Posterior cingulate gyrus (tissue), 11 donors: ENCODE measurements at regions not wholly inside any gene's neighbourhood (a gene's known extent, or its start where the extent isn't known, plus 50 kb on each side); places are given as distances from the start of the nearest gene placed in this dataset.
"Not testable (repeated sequence)": the region's sequence is repeated elsewhere in the genome, so short reads cannot be mapped to it uniquely, and the experiment has no call there.

ENCODE experiments used
- DNase-seq, 10 donors: peaks; one replicate each; pipeline versions ENCODE4 v3.0.0 to v3.0.0-alpha.2; 2020 to 2021; ENCODE audit warnings: mixed read lengths in 3 of 10
- intact Hi-C: fragments of 100-400 bp; cut with DNase I; formaldehyde crosslinking; loops from one replicate; pipeline ENCODE4 v1.15.1; 2023

- no peak for DNase-seq
- intact Hi-C loops, result no loop called here
Measured at GRCh38 chr10:35855155-35855947, 213.3 kb upstream of the FZD8 start.

GRCh38 chr10:35854661-35855060 is 212.6 kb upstream of the FZD8 start:
- intact Hi-C loops, result no loop called here
- DNase-seq, result no peak

- intact Hi-C loops, result no loop called here
- no peak for DNase-seq
Measured at GRCh38 chr10:35852721-35853120, 210.6 kb upstream of the FZD8 start.

GRCh38 chr10:35848412-35848811 is 206.3 kb upstream of the FZD8 start:
- DNase-seq, result no peak
- intact Hi-C loops, result no loop called here

DNA sequence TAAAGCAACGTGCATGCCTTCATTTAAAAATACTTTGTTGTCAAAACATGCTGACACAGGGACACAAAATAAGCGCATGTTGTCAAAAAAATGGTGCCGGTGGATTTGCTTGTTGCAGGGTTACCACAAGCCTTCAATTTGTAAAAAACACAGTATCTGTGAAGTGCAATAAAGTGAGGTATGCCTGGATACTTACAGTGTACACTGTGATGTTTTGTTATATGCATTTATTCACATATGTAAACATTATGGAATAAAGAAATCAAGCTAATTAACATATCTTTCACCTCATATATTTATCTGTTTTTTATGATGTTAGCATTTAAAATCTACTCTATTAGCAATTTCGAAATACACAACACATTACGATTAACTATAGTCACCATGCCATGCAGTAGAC is 202.6 kb upstream of the FZD8 start:
- intact Hi-C loops, result no loop called here
- no peak for DNase-seq

DNA sequence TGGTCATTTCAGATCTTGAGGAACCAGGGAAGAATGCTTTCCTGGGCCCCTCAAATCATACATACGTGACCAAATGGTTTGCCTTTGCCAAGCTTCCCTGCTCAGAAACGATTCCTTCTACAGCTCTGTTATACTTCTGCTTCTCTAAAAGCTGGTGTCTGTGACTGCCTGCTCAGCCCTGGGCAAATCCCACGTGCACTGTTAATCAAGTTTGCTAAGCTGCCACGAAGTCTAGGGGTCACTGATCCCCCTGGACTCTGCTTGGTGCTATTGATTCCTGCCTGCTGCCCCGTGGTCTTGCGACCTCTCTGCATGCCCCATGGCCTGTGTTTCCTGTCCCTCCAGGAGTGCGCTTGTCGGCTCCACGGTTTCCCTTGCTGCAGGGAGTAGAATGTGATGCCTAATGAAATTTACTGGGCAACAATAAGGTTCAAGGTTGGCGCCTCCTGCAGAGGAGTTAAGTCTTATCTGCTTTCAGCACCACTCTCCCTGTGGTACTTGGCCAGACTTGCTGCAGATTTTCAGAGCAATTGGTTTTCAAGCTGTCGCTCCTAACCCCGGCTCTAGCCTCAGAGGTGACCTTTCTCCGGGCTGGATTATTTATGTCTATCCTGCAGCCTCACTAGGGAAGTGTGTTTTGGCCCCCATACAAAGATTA is 201.6 kb upstream of the FZD8 start:
- DNase-seq, result no peak
- intact Hi-C loops, result no loop called here

DNA sequence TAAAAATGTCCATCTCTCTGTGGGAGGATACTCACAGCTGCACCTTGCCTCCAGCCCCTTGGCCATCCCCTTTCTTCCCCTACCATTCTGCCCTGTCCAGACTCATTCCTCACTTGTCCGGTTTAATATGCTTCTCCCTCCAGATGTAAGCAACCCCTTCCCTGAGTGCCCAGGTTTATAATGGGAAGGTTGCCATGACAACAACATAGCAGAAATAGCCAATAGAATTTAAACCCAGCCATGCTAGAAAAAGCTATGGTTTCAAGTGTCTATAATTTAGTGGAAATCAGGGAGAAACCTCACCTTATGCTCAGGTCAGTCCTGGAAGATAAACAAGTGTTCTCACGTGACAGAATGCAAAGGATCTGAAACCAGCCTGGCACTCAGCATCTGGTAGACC is 196.0 kb upstream of the FZD8 start:
- intact Hi-C loops, result loop anchor here (5.0 kb wide), 1 partner anchor 191 kb away; no protein-coding TSS in a partner anchor
- DNase-seq, result no peak

DNA sequence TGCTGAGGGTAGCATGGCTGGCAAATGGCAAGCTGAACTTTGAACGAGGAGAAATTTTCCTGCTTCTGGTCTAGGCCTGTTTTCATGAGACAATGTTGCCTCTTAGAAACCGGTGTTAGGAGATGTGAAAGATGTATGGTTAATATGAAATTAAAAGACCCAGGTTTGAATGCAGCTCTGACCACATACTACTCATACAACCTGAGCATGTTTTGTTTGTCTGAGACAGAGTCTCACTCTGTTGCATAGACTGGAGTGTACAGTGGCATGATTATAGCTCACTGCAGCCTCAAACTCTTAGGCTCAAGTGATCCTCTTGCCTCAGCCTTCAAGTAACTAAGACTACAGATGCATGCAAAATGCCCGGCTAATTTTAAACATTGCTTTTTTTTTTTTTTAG is 193.4 kb upstream of the FZD8 start:
- intact Hi-C loops, result loop anchor here (5.0 kb wide), 1 partner anchor 188 kb away; no protein-coding TSS in a partner anchor
- no peak for DNase-seq

- intact Hi-C loops, result loop anchor here (5.0 kb wide), 1 partner anchor 188 kb away; no protein-coding TSS in a partner anchor
- no peak for DNase-seq
Measured at GRCh38 chr10:35834877-35835494, 192.9 kb upstream of the FZD8 start.

GRCh38 chr10:35827783-35828182 is 185.7 kb upstream of the FZD8 start:
- DNase-seq, result peak in 8 of 10 donors; percentile 40 to 93 (median 68)
- intact Hi-C loops, result no loop called here

DNA sequence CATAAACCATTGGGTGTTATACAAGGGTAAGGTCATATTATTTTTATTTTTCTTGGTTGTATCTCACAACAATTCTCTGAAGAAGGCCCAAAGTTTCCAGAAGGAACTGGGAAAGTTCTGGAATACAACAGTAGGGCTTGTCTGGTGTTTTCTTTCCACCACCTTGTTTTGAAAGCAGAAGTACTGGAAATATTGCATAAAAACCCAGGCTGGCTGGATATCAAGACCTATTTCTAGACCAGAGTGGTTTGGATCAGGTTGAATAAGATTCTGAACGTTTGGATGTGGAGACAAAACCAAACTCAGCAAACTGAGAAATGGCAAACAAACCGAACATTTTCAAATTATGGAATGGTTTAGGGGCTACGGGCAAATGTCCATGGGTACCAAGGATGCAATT is 182.6 kb upstream of the FZD8 start:
- DNase-seq, result no peak
- intact Hi-C loops, result no loop called here

GRCh38 chr10:35822316-35822715 is 180.2 kb upstream of the FZD8 start:
- peak; percentile 40 to 97 (median 76) for DNase-seq
- intact Hi-C loops, result no loop called here

- intact Hi-C loops, result no loop called here
- DNase-seq, result no peak
Measured at GRCh38 chr10:35821339-35821911, 179.3 kb upstream of the FZD8 start.

DNA sequence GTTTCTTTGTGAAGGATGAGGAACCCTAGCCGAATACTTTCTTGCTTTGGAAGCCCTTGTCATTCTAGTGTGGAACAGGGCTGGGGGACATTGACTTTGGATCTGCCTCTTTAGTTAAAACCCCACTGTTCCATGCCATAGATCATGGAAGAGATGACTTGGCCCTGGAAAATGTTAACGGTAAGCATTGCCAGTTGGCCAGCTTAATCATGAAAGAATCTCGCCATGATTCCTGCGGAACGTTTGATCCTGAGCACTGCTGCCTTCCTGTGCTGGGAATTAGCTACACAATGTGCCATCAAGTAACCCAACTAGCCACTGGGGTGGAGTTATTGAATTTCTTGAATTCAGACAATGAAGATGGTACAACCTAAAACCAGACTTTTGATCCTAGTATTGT is 177.6 kb upstream of the FZD8 start:
- no peak for DNase-seq
- intact Hi-C loops, result no loop called here

GRCh38 chr10:35819011-35819410 is 176.9 kb upstream of the FZD8 start:
- DNase-seq, result no peak
- intact Hi-C loops, result no loop called here

- DNase-seq, intact Hi-C loops: not testable (repeated sequence)
Measured at GRCh38 chr10:35817109-35817508, 175.0 kb upstream of the FZD8 start.

DNA sequence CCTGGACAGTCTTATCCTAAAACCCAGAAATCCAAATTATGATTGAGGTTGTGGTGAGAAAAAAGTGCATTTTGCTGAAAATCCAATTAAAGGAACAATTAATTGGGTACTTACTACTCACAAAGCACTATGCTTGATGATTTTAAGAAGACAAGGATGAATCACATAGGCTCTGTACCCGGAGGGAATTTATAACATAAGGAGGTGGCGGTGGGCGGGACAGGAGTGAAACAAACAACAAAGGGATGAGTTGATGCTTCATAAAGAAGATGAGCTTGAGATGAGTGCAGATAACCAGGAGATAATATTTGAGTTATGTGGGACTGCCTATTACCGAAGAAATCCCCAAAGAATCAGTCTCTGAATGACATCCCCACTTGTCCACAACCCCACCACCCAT is 171.1 kb upstream of the FZD8 start:
- peak in 5 of 10 donors; percentile 23 to 88 (median 73) for DNase-seq
- intact Hi-C loops, result no loop called here

DNA sequence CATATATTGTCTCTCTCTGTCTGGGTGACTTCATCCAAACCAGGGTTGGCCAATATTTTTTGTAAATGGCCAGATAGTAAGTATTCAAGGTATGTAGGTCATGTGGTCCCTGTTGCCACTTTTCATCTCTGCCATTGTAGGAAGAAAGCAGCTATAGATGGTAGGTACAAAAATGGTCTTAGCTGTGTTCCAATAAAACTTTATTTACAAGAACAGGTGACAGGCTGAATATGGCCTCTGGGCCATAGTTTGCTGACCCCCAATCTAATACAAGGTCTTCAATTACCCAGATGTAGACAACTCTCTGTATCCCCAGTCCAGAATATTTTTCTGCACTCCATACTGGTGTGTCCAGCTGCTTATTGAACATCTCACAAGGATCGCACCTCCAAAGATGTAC is 166.2 kb upstream of the FZD8 start:
- intact Hi-C loops, result no loop called here
- DNase-seq, result no peak

- intact Hi-C loops, result no loop called here
- no peak for DNase-seq
Measured at GRCh38 chr10:35803046-35803445, 160.9 kb upstream of the FZD8 start.

DNA sequence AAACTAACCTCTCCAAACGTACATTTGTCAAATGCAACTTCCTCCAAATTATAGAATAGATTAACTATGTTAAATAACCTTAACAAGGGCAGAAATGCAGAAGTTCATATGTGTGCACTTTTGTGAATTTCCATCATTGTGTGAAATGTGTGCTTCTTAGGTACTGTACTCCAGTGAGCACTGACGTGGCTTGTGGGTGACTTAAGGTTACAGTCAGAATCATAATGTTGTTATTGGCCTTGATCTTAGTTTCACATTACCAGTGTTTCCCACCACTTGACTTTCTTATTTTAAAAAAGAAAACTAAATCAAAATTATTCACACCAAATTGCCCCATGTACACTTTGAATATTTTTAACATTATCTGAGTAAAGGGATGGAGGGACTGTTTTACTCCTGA is 155.1 kb upstream of the FZD8 start:
- DNase-seq, result no peak
- intact Hi-C loops, result no loop called here

DNA sequence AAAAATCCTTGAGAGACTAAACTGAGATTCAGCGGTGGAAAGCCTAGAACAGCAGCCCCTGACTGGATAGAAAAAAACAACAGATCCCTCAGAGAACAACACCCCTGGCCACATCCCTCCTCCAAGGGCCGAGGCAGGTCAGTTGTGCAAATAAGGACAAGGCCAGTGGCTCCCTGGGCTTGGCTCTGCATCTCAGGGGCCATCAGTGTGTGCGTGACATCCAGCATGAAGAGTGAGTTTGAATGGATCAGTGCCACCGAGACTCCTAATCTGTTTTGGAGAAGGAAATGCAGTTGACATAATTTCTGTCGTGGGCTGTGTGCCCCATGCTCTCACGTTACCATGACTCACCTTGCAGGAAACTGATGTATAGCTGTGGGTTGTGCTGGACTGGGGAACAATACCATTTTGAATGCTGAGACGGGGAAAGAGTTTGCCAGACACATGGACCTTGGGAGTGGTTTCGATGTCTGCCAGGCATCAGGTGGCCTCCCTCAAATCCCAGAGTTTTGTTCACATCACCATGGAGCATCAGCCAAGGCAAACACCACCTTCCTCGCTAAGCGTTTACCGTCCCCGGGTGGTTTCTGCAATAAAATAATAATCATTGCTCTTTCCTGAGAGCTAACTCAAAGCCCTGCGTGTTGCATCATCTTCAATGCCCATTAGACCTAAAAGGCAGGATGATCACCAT is 153.2 kb upstream of the FZD8 start:
- intact Hi-C loops, result no loop called here
- no peak for DNase-seq
